H1 (cell line): ENCODE measurements at regions not wholly inside any gene's neighbourhood (a gene's known extent, or its start where the extent isn't known, plus 50 kb on each side); places are given as distances from the start of the nearest gene placed in this dataset.

Experiments
- CTCF ChIP-seq, 3 experiments: IDR thresholded peaks; 1 replicate in 2 of 3; 2 replicates in 1 of 3; pipeline versions ENCODE4 v1.5.1 to v1.6.1; 2011; ENCODE audit warnings: low read length in 3 of 3, mild to moderate bottlenecking in 3 of 3, inconsistent platforms in 2 of 3, low read depth in 1 of 3, moderate library complexity in 1 of 3; ENCODE audit not compliant: insufficient read depth in 1 of 3; ENCODE audit errors: control extremely low read depth in 1 of 3
- POLR2AphosphoS5 ChIP-seq: IDR thresholded peaks from 2 replicates; pipeline ENCODE4 v1.6.1; 2011; ENCODE audit warnings: low read depth, low read length

- TF ChIP-seq POLR2AphosphoS5: no peak
- no peak for TF ChIP-seq CTCF (IDR thresholded peaks at IDR 0.05; ENCODE audit: control extremely low read depth in 1 of 3, insufficient read depth in 1 of 3, low read depth in 1 of 3, low read length in 3 of 3)
Measured at GRCh38 chr6:1099264-1099663, 212.6 kb upstream of the FOXQ1 start.
